Endothelial cell of umbilical vein (primary cell): ENCODE measurements at regions not wholly inside any gene's neighbourhood (a gene's known extent, or its start where the extent isn't known, plus 50 kb on each side); places are given as distances from the start of the nearest gene placed in this dataset.

Experiments used
- EZH2 ChIP-seq: IDR thresholded peaks from 2 replicates; pipeline ENCODE4 v1.6.1; 2012; ENCODE audit warnings: borderline replicate concordance, low read depth, mild to moderate bottlenecking, moderate library complexity, low read length, inconsistent platforms; ENCODE audit not compliant: severe bottlenecking
- POLR2A ChIP-seq: IDR thresholded peaks from 2 replicates; pipeline ENCODE4 v1.6.1; 2012; ENCODE audit warnings: low read depth, mild to moderate bottlenecking, control low read depth, low read length
- TF ChIP-seq, protein P1 (sequence below), 2 donors: IDR thresholded peaks; 1 replicate in 1 of 2; 2 replicates in 1 of 2; pipeline ENCODE4 v1.5.1; 2011; ENCODE audit warnings: low read length in 2 of 2, mild to moderate bottlenecking in 2 of 2, moderate library complexity in 2 of 2, control low read depth in 1 of 2, inconsistent platforms in 1 of 2, low read depth in 1 of 2; ENCODE audit not compliant: insufficient read depth in 1 of 2; ENCODE audit errors: extremely low read depth in 1 of 2

DNA sequence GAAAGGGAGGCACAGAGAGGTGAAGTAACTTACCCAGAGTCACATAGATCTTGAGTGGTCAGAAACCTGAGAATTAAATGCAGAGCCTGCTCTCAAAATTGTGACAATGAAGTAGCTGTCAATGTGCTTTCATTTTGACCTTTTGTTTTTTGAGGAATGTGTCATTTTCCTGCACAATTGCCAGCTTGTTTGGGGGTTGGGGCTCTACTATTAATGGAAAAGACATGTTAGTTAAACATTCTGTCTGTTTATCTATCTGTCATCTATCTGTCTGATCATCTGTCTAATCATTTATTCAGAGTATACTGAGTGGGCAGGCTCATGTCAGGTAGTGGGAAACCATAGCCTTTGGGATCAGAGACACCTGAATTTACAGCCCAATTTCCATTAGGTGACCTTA, 428.4 kb downstream of the TSN start:
- TF ChIP-seq EZH2 = no peak
- TF ChIP-seq POLR2A = no peak
- TF ChIP-seq, protein P1, sequence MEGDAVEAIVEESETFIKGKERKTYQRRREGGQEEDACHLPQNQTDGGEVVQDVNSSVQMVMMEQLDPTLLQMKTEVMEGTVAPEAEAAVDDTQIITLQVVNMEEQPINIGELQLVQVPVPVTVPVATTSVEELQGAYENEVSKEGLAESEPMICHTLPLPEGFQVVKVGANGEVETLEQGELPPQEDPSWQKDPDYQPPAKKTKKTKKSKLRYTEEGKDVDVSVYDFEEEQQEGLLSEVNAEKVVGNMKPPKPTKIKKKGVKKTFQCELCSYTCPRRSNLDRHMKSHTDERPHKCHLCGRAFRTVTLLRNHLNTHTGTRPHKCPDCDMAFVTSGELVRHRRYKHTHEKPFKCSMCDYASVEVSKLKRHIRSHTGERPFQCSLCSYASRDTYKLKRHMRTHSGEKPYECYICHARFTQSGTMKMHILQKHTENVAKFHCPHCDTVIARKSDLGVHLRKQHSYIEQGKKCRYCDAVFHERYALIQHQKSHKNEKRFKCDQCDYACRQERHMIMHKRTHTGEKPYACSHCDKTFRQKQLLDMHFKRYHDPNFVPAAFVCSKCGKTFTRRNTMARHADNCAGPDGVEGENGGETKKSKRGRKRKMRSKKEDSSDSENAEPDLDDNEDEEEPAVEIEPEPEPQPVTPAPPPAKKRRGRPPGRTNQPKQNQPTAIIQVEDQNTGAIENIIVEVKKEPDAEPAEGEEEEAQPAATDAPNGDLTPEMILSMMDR (IDR thresholded peaks at IDR 0.05; ENCODE audit: extremely low read depth in 1 of 2, insufficient read depth in 1 of 2, low read depth in 1 of 2, low read length in 2 of 2) = no peak
